Right lobe of liver (tissue), 6 donors: ENCODE measurements at regions not wholly inside any gene's neighbourhood (a gene's known extent, or its start where the extent isn't known, plus 50 kb on each side); places are given as distances from the start of the nearest gene placed in this dataset.
A peak's percentile ranks its signal among the peaks of the same experiment; 100 is the strongest.

ENCODE experiments used
- ATAC-seq, 4 donors: fragments of 200-7000 bp; cut with Tn5 transposase; one replicate each; pipeline ENCODE4 v1.9.1; 2020; ENCODE audit warnings: mild to moderate bottlenecking in 4 of 4, moderate library complexity in 4 of 4
- DNase-seq, 3 donors: peaks; one replicate each; pipeline ENCODE4 v3.0.0-alpha.2; 2020
- H3K27ac ChIP-seq, 3 donors: fragments of 200-600 bp; one replicate each; pipeline ENCODE4 v1.8.0; 2022
- H3K27me3 ChIP-seq, 2 donors: fragments of 200-600 bp; one replicate each; pipeline ENCODE4 v1.8.0; 2022
- H3K36me3 ChIP-seq, 4 donors: fragments of 200-600 bp; sonication (generic) in 1 of 4; one replicate each; pipeline versions ENCODE4 v1.5.1 to v1.8.0; 2017 to 2022; ENCODE audit warnings: control low read depth in 1 of 4
- H3K4me1 ChIP-seq, 4 donors: fragments of 200-600 bp; sonication (generic) in 1 of 4; one replicate each; pipeline versions ENCODE4 v1.5.1 to v1.8.0; 2017 to 2022; ENCODE audit warnings: control low read depth in 1 of 4
- H3K4me3 ChIP-seq, 3 donors: fragments of 200-600 bp; one replicate each; pipeline ENCODE4 v1.8.0; 2022
- H3K9me3 ChIP-seq, 4 donors: fragments of 200-600 bp; sonication (generic) in 1 of 4; one replicate each; pipeline versions ENCODE4 v1.5.1 to v1.8.0; 2017 to 2022; ENCODE audit warnings: control low read depth in 1 of 4
- CTCF ChIP-seq, 4 donors: fragments of 200-600 bp in 3 of 4; fragments of 450-650 bp in 1 of 4; IDR thresholded peaks; one replicate each; pipeline versions ENCODE4 v1.5.1 to v1.8.0; 2016 to 2022; ENCODE audit warnings: antibody characterized with exemption in 4 of 4, mild to moderate bottlenecking in 2 of 4
- POLR2A ChIP-seq: fragments of 450-650 bp; IDR thresholded peaks from one replicate; pipeline ENCODE4 v1.6.1; 2017; ENCODE audit warnings: antibody characterized with exemption, mild to moderate bottlenecking
- WGBS: methylation state at CpG from one replicate; pipeline ENCODE4 v1.1.6; 2018; ENCODE audit warnings: low coverage, low lambda C conversion rate; ENCODE audit not compliant: insufficient coverage; ENCODE audit errors: missing lambda C conversion rate; 5-methylcytosine and 5-hydroxymethylcytosine counted together
- intact Hi-C, 2 donors: fragments of 100-400 bp; cut with DNase I; formaldehyde crosslinking; loops; one replicate each; pipeline versions ENCODE4 v1.11.2 to v1.14.1; 2022
- donor health status: DM: no; HTN: yes; CAD: no.
- donor health status: DM: no; HTN: no; CAD: no.
- donor health status: DM: no; HTN: no; CAD: no.
- donor health status: DM: no; HTN: yes; CAD: no.
- donor health status: DM: no; HTN: yes; CAD: no.

GRCh38 chr13:99135591-99135990 lies 65.1 kb upstream of the UBAC2 start:
- H3K4me3 ChIP-seq: no peak overlapping the region
- TF ChIP-seq POLR2A (no peak), CTCF (IDR thresholded peaks at IDR 0.05) (no peak)
- no peaks in the 10 kb centered on the region for H3K4me1 ChIP-seq
- WGBS: 74% methylated on average over 4 of the region's 4 CpGs
- H3K27me3 ChIP-seq: no peaks in the 10 kb centered on the region
- DNase-seq (no peak), ATAC-seq (no peak)
- no peaks in the 10 kb centered on the region for H3K36me3 ChIP-seq
- H3K27ac ChIP-seq: no peak overlapping the region
- H3K9me3 ChIP-seq: no peaks in the 10 kb centered on the region
- intact Hi-C loops: no loop called here

- H3K4me3 ChIP-seq: no peak overlapping the region
- no peak overlapping the region for H3K27ac ChIP-seq
- intact Hi-C loops: no loop called here
- no peaks in the 10 kb centered on the region for H3K36me3 ChIP-seq
- ATAC-seq (peak in 1 of 4 donors; percentile 18), DNase-seq (no peak)
- TF ChIP-seq POLR2A: no peak
- TF ChIP-seq CTCF (IDR thresholded peaks at IDR 0.05): no peak
- H3K27me3 ChIP-seq: no peaks in the 10 kb centered on the region
- H3K4me1 ChIP-seq: no peaks in the 10 kb centered on the region
- H3K9me3 ChIP-seq: no peaks in the 10 kb centered on the region
- WGBS: 30% methylated on average over 3 of the region's 8 CpGs
Observed at GRCh38 chr13:99136427-99136954, 64.2 kb upstream of the UBAC2 start.

GRCh38 chr13:99140831-99141230 lies 59.8 kb upstream of the UBAC2 start:
- no peaks in the 10 kb centered on the region for H3K9me3 ChIP-seq
- no peaks in the 10 kb centered on the region for H3K4me1 ChIP-seq
- intact Hi-C loops: no loop called here
- peaks cover 0 to 3% of the 10 kb centered on the region in 2 donors for H3K27me3 ChIP-seq
- no peak overlapping the region for H3K4me3 ChIP-seq
- H3K27ac ChIP-seq: no peak overlapping the region
- ATAC-seq (no peak), DNase-seq (no peak)
- WGBS: 88% methylated on average over 9 of the region's 9 CpGs
- no peak for TF ChIP-seq CTCF (IDR thresholded peaks at IDR 0.05)
- no peak for TF ChIP-seq POLR2A
- no peaks in the 10 kb centered on the region for H3K36me3 ChIP-seq

- H3K36me3 ChIP-seq: no peaks in the 10 kb centered on the region
- no peak for DNase-seq
- H3K4me1 ChIP-seq: no peaks in the 10 kb centered on the region
- TF ChIP-seq CTCF (IDR thresholded peaks at IDR 0.05) (no peak), POLR2A (no peak)
- no peak overlapping the region for H3K4me3 ChIP-seq
- no peak overlapping the region for H3K27ac ChIP-seq
- 90% methylated on average over 4 of the region's 4 CpGs for WGBS
- H3K27me3 ChIP-seq: peaks cover 0 to 3% of the 10 kb centered on the region in 2 donors
- intact Hi-C loops: no loop called here
- no peaks in the 10 kb centered on the region for H3K9me3 ChIP-seq
- no peak for ATAC-seq
Observed at GRCh38 chr13:99143904-99144303, 56.8 kb upstream of the UBAC2 start.

GRCh38 chr13:99144306-99144705 lies 56.3 kb upstream of the UBAC2 start:
- H3K27me3 ChIP-seq: peaks cover 0 to 3% of the 10 kb centered on the region in 2 donors
- H3K27ac ChIP-seq: no peak overlapping the region
- no peaks in the 10 kb centered on the region for H3K4me1 ChIP-seq
- no peaks in the 10 kb centered on the region for H3K9me3 ChIP-seq
- WGBS: 67% methylated on average over 6 of the region's 6 CpGs
- no peak overlapping the region for H3K4me3 ChIP-seq
- DNase-seq: no peak
- no peak for TF ChIP-seq CTCF (IDR thresholded peaks at IDR 0.05)
- no peak for TF ChIP-seq POLR2A
- no peak for ATAC-seq
- intact Hi-C loops: no loop called here
- H3K36me3 ChIP-seq: no peaks in the 10 kb centered on the region
